GM19239 (cell line): ENCODE measurements at regions not wholly inside any gene's neighbourhood (a gene's known extent, or its start where the extent isn't known, plus 50 kb on each side); places are given as distances from the start of the nearest gene placed in this dataset.
"Not testable (repeated sequence)": the region's sequence is repeated elsewhere in the genome, so short reads cannot be mapped to it uniquely, and the experiment has no call there.

Experiments used
- DNase-seq: peaks from one replicate; pipeline ENCODE4 v3.0.0; 2011; ENCODE audit warnings: low spot score; ENCODE audit not compliant: insufficient read length
- FAIRE-seq: peaks from 2 replicates; lab custom pipeline; 2011; peaks lifted over from hg19 to GRCh38; lab: Jason Lieb, UNC

DNA sequence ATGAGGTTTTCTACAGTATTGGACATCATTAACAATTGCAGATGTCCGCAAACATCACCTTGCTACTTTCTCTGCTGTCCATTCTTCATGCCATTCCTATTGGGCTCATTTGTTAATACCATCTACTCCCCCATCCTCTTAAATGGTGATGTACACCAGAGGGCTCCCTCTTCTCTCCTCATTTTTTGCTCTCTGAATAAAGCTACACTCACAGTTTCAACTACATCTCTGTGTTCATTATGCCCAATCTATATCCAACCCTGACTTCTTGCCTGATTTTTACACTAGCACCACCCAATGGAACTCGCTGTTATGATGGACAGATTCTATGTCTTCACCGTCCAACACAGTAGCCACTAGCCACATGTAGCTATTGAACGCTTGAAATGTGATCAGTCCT, 288.1 kb upstream of the ID4 start:
- DNase-seq (no peak), FAIRE-seq (no peak)

DNA sequence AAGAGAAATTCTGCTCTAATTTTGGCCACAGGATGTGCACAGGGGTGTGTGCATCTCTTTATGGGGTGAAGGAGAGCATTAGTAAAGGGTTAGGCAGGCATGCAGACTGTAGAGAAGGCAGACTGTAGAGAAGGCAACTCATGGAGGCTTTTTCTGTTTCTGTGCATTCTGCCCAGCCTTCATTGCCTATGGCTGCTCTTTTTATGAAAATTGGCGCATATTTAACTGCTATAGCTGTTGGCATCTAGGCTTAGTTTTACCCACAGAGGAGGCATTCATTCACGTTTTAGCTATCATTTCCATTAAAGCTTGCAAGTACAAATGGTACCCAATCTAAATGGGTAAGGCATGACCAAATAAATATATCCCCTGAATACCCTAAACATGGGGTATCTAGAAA, 286.8 kb upstream of the ID4 start:
- DNase-seq (no peak), FAIRE-seq (no peak)

DNA sequence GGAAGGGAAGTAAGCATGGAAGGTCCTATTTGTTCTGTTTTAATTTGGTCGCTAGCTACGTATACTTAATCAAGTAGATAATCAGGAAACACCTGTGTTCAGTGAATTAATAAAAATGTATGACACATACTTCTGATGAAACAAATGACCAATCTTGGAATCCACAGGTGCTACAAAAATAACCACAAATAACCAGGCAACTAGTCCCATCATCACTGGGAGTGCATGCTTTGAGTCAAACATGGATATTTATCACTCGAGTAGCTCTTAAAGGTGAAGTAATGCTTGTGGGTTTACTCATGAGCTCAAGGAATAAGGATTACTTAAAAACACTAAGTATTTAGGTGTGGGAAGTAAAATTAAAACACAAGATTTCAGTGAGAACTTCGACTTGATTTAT, 285.6 kb upstream of the ID4 start:
- DNase-seq = no peak
- FAIRE-seq = no peak

DNA sequence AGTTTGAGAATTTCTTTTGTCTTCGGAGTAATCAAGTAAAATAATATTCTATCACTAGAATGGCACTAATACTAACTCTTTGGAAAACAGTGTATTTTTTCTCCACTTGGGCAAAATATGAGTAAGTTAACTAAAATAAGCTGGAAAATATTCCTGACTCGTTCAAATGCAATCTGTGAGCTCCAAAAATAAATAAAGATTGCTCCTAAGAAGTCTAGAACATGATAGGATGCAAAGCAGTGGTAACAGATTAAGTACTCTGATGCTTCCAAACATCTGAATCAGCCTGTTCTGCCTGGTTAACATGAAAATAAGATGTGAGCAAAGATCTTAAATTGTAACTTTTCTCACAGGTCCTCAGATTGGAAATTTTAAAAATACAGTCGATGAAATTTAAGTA, 285.1 kb upstream of the ID4 start:
- no peak for FAIRE-seq
- no peak for DNase-seq

DNA sequence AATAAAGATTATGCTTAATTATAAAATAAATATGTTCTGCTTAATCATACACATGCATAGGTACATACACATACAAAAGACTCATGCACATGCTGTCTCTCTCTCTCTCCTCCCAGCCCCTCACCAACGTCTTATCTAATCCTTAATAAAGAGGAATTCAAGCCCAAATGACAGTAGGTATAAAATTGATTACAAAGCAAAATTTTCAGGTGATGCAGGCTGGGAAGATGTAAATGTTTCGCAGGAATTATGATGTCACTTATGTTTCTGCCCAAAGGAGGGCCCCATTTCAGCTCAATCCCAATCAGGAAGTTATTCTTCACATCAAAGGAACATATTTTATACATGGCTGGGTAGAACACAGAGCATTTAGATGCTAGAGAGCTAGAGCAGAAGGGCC, 284.6 kb upstream of the ID4 start:
- FAIRE-seq (no peak), DNase-seq (no peak)

DNA sequence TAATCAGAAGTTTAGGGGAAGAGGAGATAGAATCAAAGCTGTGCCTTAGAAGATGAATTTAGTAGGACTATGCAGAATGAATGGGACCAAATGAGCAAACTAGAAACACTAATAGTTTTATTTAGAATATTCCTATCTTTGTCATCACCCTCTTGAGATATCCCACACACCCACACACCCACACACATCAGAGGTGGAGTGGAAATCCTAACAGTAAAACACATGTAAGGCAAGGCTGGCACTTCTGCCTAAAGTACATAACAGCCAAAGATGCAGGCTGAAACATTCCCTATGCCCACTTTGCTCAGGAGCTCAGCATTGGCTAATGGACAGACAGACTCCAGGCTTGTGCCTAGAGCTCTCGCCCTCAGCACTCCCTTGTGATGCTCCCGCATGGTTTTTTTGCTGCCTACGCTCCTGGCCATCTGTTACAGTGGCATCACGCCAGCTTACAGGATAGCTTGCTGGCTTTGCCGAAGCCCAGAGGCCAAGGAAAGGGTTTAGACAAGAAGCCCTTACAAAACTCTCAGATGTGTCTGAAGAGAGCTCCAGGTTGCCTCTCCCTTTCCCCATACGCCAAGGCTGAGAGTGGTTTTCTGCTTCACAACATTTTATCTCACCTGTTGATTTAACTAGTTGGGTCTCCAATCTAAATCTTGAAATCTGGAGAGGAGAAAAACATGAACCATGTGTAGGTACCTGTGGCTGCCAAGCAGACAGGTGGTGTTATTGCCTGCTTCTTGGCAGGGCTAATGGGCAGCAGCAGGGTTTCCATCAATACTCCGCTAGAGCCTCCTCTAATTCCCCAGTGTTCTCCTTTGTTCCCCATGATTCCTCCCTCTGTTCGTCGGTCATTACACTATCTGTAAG, 282.6 kb upstream of the ID4 start:
- FAIRE-seq (no peak), DNase-seq (no peak)

DNA sequence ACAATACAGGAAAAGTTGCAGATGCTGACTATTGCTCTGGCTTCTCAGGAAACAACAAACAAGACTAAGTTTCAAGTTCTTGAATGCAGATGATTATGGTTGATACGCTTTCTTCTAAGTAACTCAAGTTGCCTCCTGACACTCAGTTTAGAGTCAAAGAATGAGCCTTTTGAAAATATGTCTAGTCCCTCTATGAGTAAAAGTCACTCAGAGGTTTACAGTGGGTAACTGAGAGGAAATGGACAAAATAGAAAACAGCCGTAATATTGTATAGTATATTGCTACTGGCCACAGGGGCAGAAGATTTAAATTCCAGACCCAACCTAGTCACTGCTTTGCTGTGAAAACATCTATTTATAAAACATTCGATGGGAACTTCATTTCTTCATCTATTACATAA, 280.0 kb upstream of the ID4 start:
- no peak for FAIRE-seq
- no peak for DNase-seq

DNA sequence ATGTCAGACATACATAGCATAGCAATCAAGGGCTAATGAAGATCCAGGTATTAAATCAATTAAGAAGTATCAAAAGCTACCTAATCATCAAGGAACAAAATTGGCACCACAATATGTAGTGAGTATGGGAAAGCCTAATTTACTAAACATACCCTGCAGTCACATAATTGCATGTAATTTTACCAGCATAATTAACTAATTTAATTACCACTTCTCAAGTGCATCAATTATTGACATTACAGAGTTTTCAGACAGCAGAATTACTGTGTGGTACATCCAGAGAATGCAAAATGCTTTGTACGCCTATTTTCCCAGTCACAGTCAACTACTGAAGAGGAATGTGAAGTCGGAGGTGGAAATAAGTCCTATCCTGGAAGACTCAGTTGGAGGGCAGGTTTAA, 279.0 kb upstream of the ID4 start:
- no peak for FAIRE-seq

DNA sequence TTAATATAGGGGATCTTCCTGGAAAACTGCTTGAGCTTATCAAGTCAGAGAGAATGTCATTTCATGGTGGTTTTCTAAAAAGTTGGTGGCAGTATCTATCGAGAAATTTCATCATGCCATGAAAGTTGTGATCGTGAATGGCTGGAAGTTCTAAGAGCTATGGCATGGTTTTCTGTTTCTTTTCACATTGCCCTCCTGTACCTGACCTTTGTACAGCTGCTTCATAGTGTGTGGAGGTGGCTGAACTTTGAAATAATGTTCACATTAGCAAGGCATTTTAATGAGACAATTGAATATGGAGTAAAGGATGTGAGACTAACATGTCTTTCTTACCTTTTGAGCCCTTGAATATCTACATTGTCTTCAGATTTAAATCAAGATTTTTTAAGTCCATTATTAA, 278.2 kb upstream of the ID4 start:
- no peak for FAIRE-seq
- no peak for DNase-seq

More for the DNA sequence above, 279.0 kb upstream of the ID4 start:
- DNase-seq = no peak

DNA sequence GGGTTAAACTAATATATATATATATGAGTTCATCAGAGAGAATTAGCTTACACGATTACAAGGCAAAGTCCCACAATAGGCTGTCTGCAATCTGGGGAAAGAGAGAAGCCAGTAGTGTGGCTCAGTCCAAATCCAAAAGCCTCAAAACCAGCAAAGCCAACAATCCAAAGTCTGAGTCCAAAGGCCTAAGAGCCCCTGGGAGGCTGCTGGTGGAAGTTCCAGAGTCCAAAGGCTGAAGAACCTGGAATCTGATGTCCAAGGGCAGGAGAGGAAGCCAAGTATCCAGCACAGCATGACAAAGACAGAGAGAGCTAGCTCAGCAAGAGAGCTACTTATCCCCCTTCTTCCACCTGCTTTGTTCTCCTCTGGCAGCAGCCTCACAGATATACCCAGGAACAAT, 274.7 kb upstream of the ID4 start:
- FAIRE-seq (no peak), DNase-seq (no peak)

DNA sequence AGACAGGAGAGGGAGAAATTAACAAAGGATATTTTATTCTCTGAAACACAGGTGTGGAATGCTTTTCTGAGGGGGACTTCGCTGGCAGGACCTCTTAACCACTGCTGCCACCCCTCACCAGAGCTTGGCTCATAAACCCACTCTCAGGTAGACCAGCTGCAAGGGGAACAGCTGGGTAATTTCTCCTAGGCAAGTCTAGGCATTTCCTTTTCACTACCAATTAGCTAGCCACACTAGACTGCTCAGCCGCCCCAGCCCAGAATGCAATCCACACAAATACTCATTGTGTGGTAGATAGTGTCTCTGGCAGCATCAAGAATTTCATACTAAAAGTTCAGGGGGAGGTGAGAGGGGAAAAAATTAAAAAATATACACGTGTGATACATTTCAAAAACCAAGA, 267.6 kb upstream of the ID4 start:
- no peak for FAIRE-seq
- no peak for DNase-seq

DNA sequence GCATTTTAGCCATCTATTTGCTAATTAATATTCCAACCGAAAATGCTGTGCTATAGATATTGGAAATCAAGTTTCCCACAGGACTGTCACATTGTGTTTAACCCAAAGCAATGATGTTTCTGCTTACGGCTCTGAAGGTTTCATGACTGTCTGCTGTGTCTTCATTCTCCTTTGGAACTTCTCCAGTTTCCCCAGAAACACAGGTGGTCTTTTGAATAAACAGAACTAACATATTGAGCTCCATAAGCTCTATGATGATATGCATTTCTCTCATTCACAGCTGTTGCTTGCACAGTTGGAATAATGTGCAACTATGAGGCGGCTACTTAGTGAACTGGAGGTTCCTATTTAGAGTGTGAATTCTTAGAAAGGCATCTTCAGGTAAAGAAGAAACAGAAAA, 266.0 kb upstream of the ID4 start:
- DNase-seq = no peak
- FAIRE-seq = no peak

DNA sequence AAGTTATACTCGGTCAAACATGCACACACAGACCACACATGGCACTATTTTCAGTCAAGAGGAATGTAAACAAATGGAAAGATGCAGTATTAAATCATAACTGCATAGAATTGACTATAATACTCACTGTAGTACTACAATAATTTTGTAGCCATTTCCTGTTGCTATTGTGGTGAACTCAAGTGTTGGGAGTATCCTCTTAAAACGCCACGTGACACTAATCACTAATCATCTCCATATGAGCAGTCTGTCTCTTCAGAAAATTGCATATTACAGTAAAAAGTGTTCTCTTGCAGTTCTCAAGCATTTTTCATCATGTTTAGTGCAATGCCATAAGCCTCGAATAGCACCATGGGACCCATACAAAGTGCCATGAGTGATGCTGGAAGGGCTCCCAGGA, 258.7 kb upstream of the ID4 start:
- no peak for FAIRE-seq
- no peak for DNase-seq

DNA sequence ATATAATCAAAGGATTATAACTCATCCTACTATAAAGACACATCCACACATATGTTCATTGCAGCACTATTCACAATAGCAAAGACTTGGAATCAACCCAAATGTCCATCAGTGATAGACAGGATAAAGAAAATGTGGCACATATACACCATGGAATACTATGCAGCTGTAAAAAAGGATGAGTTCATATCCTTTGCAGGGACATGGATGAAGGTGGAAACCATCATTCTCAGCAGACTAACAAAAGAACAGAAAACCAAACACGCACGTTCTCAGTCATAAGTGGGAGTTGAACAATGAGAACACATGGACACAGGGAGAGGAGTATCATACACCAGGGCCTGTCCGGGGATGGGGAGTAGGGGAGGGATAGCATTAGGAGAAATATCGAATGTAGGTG, 253.0 kb upstream of the ID4 start:
- FAIRE-seq, DNase-seq: not testable (repeated sequence)

DNA sequence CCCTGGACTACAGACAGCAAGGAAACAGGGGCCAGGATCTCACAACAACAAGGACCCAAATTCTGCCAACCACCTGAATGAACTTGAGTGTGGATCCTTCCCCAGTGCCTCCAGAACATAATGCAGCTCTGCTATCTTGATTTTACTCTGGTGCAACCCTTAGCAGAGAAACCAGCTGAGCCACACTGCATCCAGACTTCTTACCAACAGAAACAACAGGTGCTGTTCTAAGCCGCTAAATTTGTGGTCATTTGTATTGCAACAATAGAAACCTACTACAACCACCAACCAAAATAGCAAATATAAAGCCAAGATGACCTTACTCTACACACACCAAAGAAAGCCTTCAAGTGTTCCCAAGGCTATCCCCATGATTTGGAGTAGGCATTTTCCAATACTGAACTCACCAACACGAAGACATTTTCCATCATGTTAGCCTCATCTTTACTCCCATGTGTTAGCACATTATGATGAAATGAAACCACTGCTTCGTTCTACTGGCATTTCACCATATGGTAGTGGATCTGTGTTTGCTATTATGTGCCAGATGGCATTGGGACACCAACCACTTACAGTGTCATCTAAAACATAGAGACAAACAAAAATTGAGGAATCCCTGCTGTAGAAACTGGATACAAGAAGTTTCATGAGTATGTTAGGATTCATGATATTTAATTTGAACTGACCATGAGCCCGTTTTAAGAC, 249.8 kb upstream of the ID4 start:
- DNase-seq (no peak), FAIRE-seq (no peak)

DNA sequence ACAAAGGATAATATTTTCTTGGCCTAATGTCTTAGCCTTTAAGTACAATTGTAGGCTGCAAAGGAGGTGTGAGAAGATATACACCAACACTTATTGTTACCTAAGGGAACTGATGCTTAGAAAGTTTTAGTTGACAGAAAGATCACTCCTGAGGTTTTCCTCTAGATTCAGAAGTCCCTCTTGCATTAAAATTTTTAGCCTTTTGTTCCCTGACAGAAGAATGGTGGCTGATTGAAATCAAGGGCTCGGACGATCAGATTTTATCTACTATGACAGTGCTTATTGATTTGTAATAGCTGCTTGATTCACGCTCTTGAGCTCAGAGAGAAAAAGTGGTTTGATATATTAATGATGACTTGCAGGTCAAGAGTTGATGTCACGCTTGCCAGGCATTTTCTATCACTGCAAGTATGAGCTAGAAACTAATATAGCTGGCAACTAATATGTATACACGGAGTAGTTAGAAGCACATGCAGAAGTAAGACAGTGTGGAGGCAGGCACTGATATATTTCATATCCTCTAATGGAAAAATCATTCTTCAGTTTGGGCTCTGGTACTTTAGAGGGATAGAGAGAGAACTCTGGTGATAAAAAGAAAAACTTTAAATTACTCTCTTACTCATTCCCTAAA, 246.6 kb upstream of the ID4 start:
- no peak for FAIRE-seq
- no peak for DNase-seq

DNA sequence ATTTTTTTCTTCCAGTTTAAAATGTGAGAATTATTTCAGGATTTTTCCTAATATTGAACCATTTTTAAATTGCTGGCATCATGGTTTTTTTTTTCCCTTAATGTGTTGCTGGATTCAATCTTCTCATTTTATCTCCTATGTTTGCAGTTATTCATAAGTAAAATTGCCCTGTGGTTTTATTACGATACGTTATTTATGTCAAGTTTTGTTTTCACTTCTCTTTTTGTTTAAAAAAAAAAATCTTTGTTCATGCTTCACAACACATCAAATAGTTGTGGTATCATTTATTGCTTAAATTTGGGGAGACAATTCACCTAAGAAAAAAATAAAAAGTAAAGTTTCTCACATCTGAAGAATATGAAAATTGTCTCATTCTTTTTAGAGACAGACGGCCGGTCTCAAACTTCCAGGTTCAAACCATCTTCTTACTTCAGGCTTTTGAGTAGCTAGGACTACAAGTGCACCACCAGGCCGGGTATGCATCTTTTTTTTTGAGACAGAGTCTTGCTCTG, 239.3 kb upstream of the ID4 start:
- DNase-seq = no peak
- FAIRE-seq = no peak

DNA sequence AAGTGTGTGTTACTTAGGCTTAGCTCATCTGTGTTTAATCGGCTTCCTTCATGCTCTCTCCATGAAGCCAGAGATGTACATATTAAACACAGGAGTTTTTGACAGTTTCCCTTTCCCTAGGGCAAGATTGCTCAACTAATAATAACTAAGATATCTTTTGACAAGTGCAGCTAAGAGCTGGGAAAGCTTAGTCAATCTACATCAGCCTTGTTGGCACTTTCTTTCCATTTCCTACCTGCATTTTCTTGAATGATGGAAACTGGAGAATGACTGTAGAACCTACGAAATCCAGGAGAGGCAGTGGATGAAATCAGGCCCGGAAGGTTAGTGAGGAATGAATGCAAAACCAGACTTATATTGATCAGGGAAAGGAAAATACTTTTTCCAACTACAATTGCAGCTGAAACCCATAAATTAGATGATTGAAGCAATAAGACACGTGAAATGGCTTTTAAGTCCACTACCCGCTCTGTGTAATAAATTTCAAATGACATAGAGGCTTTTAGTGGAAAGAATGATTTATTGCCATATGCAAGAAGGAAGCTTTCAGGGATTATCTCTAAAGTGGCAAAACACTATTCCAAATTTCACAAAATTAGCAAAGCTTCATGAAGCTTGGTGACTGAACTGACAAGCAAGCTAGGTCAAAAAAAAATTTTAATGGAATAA, 237.2 kb upstream of the ID4 start:
- DNase-seq (no peak), FAIRE-seq (no peak)

DNA sequence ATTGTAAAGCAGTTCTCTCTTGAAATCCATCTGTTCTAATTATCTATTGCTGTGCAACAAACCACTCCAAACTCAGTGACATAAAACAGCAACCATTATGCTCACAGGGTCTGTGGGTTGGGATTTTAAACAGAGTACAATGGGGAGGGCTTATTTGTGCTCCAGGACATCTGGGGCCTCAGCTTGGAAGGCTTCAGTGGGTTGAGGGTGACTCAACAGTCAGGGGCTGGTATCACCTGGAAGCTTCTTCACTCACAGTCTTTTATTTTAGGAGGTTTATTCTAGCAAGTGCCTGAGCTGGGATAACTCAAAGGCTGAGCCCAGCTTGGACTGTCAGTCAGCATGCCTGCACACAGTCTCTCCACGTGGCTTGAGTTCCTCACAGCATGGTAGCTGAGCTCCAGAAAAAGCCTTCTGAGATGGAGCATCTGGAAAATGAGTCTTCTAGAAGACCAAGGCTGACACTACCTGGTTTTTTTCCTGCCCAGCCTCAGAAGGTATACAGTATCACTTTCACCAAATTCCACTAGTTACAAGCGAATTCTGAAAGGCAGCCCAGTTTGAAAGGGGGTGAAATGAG, 234.6 kb upstream of the ID4 start:
- DNase-seq = no peak
- no peak for FAIRE-seq

DNA sequence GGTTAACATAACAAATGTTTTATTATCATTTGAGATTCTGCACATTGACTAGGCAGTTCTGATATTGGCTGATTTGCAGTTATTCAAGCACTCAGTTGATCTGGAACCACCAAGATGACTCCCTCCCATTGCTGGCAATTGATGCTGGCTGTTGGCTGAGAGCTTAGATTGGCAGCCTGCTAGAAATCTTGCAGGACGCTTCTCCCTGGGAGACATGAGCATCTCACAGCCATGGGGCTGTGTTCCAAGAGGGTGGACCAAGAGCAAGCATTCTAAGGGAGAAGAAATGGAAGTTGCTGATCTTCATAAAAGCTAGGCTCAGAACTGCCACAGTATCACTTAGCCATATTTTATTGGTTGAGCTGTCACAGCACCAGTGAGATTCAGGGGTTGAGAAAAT, 233.4 kb upstream of the ID4 start:
- no peak for FAIRE-seq

More for the DNA sequence above, 233.4 kb upstream of the ID4 start:
- DNase-seq = no peak
